Germinal center (tissue), 1 donor: ENCODE measurements at regions not wholly inside any gene's neighbourhood (a gene's known extent, or its start where the extent isn't known, plus 50 kb on each side); places are given as distances from the start of the nearest gene placed in this dataset.
A peak's percentile ranks its signal among the peaks of the same experiment; 100 is the strongest.
"Not testable (repeated sequence)": the region's sequence is repeated elsewhere in the genome, so short reads cannot be mapped to it uniquely, and the experiment has no call there.

Source experiments
- DNase-seq: peaks from one replicate; pipeline ENCODE4 v3.0.0; 2012; ENCODE audit warnings: mixed read lengths, low spot score

DNA sequence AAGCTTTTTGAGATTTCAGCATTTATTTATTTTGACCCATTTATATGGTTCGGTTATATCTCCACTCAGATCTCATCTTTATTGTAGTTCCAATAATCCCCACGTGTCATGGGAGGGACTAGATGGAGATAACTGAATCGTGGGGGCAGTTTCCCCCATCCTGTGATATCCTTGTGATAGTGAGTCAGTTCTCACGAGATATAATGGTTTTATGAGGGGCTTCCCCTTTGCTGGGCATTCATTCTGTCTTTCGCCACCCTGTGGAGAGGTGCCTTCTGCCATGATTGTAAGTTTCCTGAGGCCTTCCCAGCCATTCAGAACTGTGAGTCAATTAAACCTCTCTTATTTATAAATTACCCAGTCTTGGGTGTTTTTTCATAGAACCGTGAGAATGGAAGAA, 96.5 kb upstream of the PCSK1 start:
- no peak for DNase-seq

DNA sequence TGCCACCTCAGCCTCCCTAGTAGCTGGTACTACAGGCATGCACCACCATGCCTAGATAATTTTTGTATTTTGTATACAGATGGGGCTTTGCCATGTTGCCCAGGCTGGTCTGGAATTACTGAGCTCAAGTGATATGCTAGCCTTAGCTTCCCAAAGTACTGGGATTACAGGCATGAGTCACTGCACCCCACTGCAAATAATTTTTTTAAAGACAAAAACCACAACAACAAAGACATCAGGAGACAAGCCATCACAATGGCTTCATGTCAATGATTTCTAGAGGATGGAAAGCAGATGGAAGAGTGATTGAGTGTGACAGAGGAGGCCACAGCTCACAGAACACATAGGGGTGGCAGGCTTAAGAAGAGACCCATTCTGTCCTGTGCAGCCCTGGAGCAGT, 97.9 kb upstream of the PCSK1 start:
- DNase-seq = no peak

DNA sequence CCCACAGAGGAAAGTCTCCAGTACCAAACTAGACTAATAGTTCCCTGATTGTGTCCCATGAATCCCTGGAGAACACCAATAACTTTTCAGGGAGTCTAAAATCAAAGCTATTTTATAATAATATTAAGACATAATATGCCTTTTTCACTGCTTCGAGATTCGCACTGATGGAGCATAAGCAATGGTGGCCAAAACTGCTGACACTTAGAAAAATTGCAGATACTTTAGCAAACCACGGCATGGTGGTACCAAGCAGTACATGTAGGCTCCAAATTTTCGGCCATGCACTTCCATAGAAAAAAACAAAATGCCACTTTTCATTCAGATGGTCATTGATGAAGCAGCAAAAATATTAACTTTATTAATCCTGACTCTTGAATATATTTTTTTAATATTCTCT, 100.3 kb upstream of the PCSK1 start:
- DNase-seq = no peak

DNA sequence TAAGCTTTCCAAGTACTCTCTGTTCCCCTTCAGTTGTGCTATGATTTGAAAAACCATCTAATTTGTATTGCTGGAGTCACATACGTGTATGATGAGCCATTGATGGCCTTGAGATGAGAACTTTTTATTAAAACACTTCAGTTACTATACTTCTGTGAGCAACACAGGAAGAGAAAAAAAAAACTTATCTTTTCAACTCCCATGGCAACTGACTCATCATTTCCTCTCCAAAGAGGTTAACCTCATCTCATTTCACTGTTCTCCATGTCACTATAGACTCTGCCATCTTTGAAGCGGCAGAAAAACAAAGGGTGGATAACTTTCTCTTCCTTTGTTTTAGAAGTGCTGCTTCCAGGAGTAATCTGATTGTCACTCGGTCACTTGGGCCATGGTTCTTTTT, 104.3 kb upstream of the PCSK1 start:
- DNase-seq = no peak

DNA sequence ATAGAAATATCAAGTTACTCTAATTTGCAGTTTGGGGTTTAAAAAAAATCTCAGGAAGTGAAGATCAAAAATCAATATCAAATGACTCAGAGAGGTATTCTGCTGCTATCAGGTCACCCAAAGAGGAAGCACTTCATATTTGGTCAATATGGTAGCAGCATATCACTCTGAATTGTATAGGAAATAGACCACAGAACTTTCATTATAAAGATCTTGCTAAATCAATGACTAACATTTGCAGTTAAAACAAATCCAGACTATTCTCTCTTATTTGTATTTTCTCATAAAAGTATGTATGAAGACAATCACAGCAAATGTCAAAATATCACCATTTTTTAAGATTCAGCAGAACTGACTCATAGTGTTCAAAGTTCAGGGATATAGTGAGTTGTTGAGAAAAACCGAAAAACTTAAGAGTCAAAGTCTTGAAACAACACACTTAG, 105.8 kb upstream of the PCSK1 start:
- DNase-seq = no peak

DNA sequence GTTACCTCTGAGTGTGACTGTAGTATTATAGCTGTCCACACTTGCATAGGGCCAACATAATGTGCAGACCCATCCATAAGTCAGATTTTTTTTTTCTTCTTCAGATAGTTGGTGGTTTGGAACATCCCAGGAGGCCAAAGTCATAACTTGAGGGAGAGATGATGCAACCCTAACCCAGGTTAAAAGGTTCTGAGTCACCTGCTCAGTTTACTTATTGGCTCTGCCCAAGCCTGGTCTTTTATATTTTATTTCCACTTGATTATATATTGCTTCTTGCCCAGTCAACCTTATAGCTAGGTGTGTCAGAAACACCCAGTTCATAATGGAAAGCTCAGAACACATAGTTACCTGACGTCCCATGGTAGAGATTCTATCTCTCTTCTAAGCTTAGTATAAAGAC, 113.1 kb upstream of the PCSK1 start:
- DNase-seq = no peak

DNA sequence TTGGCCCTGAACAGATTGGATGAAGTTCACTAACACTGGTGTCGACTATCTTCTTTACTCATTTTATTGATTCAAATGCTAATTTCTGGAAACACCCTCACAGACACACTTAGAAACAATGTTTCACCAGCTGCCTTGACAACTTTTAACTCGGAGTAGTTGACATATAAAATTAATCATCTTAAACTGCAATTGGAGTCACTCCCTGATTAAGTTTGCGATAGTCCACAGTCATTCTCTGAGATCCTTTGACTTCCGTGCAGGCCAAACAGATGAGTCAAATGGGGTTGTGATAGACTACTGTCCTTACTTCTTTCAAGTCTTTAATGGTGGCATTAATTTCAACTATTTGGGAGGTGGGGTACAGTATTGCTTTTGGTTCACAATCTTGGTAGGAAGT, 114.4 kb upstream of the PCSK1 start:
- no peak for DNase-seq

DNA sequence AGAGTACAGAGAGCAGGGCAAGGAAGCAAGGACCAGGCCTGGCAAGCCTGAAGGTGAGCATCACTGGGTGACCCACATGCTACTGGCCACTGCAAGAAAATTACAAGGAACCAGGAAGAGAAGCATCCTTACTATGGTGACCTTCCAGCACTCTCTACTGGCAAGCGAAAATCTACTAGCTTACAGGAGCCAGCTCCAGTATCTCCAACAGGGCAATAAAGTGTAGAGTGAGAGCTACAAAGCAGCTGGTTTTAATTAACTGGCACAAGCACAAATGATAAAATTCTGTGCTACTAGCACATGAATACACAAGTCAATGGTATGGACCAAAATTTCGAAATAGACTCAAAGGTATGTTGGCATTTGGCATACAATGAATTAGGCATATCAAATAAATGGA, 113.3 kb upstream of the CAST start:
- no peak for DNase-seq

DNA sequence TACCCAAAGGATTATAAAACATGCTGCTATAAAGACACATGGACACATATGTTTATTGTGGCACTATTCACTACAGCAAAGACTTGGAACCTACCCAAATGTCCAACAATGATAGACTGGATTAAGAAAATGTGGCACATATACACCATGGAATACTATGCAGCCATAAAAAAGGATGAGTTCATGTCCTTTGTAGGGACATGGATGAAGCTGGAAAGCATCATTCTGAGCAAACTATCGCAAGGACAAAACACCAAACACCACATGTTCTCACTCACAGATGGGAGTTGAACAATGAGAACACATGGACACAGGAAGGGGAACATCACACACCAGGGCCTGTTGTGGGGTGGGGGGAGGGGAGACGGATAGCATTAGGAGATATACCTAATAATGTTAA, 101.3 kb upstream of the CAST start:
- DNase-seq = not testable (repeated sequence)

DNA sequence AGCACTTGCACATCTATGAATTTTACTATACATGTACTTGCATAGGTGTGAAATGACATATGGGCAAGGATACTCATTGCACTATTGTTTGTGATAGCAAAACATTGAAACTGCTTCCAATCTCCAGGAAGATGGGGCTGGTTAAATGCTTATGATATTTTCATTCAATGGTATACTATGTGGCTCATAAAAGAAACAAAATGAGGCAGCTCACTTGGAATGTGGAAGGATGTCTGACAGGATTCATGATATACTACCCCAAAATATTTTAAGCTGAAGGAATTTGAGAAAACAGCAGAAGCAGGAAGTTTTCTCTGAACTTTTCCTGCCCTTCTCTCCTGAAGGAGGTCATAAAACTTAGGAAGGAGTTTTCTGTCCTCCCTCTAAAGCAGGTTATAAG, 99.6 kb upstream of the CAST start:
- DNase-seq = no peak

DNA sequence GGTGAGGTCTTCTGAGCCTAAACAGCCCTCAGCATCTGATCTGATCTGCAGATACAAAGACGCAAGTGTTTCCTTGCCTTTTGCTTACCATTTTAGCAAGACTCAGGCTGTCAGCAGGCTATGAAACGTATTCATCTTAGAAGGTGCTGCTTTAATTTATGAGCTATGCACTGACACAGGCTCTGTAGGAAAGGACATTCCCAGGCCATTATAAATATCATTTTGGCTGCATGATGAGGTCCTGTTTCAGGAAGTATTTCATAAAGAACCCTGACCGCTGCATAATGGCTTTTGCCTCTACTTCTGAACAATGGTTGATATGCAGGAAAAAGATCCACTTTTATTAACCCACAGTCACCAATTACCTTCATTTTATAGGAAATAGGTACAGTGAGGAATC, 98.4 kb upstream of the CAST start:
- DNase-seq = no peak

DNA sequence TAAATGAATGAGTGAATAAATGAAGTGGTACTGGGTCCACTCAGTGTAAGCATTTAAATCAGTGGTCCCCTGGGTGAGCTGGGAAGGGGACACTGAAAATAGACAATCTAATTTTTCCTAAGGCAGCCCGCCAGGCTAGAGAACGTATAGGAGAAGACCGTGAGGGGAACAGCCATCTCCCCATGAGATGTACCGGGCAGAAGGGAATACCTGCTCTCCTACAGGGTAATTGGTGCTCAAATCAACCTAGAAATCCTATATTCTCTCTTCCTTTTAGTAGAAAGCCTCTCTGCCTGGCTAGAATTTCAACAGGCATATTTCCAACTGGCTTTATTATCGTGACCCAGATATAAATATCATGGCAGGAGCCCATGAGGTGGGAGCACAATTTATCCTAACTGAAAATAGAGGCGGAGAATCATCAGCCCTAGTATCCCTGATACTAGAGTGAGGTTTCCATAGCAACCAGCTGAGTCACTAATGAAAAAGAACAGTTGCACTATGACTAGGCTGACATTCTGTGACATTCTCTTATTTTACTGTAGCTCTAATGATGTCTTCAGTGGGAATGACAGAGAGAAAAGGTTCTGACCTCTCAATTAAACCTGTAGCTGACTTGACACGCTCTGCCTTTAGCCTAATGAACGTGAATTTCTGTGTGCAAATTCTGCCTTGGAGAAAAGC, 96.5 kb upstream of the CAST start:
- no peak for DNase-seq

DNA sequence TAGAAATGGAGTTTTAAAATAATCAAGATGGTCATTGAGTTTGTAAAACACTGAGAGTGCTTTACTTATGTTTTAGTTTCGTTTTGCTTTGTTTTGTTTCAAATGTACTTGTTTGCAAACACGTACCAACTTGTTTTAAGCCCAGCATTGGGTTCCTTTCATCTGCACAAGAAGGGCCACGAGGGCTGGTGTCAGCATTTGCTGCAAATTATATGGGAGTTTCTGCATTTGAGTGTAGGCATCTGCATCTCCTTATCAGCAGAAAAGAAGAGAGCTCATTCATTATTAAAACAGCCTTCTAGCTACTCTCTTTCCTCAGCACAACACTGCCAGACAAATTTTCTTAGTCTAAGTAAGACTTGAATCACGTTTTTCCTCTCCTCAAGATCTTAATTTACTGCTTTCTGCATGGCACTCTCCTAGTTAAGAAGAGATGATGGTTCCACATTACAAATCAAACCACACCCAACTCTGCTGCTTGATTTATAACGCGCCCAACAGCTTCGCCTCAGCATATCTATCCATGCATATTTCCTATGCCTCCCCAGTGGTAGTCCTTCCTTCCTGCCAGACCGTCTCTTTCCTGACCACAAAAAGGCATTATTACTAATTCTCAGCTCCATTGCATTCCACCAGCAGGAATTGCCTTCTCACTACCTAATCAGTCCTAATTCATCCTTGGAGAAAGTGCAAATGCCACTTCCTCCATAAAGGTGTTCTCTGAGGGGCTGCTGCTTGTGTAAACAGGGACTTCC, 95.2 kb upstream of the CAST start:
- no peak for DNase-seq

DNA sequence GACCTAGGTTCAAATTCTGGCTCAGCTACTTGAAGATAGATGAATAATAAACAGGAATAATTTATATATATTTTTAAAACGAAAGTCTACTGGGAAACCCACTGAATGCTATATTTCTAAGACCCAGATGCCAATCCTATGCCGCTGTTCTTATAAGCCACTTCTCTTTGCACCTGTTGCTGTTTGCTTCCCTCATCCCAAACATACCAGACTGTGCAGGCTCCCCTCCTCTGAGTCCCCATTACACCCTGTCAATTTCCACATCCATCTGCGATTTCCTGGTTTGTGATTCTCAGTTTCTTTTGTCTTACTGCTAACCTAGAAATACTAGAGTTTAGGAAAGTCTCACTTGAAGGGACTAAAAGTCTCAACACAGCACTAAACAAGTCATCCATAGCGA, 92.8 kb upstream of the CAST start:
- DNase-seq = no peak

DNA sequence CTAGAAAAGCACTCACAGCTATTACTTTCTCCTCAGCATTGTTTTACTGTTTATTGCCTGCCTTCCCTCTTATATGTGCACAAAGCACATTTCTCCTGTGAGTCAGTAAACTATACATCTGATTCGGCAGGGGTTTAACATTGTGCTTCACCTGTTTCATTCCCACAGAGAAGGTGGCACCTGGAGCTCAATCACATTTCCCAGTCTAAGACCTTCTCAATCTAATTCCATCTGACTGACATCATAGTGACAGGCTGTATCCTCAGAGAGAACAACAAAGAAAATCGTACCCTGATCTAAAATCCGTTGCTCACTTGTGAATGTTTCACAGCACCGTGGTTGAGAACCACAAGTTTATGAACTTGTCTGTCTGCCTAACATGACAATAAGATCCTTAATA, 92.4 kb upstream of the CAST start:
- DNase-seq = no peak

DNA sequence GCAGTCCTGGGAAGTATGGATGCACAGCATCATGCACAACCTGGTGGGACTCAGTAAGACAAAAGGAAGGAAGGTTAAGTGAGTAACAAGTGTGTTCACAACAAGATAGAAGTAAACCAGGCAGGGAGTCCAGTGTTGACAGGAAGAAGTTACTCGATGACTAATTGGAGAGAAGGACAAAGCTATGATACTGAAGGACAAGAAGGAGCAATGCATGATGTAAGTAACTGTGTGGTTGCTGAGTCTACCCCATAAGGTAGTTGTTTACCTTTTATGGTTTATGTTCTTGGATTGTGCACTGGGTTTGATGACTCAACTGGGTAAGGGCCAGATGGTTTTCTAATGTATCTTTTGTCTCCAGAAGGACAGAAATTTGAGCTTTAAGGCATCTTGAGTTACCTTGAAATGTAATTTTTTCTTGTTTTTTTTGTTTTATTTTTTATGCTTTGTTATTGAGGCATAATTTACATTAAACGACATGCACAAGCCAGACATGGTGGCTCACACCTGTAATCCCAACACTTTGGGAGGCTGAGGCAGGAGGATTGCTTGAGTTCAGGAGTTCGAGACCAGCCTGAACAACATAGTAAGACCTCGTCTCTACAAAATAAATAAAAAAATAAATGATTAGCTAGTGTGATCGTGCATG, 89.2 kb upstream of the CAST start:
- no peak for DNase-seq

DNA sequence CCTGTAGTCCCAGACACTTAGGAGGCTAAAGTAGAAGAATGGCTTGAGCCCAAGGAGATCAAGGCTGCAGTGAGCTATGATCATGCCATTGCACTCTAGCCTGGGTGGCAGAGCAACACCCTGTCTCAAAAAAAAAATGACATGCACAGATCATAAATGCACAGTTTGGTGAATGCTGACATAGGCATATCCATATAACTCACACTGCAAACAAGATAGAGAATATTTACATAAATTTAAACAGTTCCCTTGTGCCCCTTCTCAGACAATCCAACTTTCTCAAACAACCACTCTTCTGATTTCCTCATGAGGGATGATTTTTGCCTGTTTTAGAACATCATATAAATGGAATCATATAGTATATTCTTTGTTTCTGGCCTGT, 88.7 kb upstream of the CAST start:
- no peak for DNase-seq

DNA sequence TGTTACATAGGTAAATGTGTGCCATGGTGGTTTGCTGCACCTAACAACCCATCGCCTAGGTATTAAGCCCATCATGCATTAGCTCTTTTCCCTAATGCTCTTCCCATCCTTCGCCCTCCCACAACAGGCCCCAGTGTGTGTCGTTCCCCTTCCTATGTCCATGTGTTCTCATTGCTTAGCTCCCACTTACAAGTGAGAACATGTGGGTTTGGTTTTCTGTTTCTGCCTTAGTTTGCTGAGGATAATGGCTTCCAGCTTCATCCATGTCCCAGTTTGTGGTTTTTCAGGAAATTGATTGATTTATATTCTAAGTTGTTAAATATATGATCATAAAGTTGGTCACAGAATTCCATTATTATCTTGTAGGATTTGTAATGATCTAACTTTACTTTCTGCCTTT, 85.3 kb upstream of the CAST start:
- no peak for DNase-seq

DNA sequence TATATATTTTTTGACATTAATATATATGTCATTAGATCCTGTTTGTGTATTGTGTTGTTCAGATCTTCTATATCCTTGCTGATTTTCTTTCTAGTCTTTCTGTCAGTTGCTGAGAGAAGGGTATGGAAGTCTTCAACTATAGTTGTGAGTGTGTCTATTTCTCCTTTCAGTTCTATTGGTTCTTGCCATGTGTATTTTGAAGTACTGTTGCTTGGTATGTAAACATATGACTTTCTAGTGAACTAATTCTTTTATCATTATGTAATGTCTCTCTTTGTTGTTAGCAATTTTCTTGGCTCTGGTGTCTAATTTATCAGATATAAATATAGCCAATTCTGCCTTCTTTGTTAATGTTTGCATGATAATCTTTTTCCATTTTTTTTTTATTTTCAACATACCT, 84.3 kb upstream of the CAST start:
- no peak for DNase-seq

DNA sequence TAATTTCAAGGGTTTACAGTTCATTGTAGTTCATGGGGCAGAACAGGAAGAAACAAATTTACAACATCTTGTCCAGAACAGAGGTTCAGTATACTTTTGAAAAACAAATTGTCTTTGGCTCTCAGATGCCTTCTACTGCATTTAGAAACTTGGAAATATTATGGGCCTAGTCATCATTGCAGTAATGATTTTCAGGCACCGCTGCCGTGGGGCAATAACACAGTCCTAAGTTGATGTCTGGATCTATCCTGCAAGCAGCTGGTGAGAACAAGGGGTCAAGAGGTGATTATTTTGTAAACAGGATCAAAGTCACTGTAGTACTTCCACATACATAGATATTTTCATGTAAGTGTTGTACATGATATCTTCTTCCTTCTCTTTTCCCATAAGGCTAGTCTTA, 82.5 kb upstream of the CAST start:
- DNase-seq = no peak

DNA sequence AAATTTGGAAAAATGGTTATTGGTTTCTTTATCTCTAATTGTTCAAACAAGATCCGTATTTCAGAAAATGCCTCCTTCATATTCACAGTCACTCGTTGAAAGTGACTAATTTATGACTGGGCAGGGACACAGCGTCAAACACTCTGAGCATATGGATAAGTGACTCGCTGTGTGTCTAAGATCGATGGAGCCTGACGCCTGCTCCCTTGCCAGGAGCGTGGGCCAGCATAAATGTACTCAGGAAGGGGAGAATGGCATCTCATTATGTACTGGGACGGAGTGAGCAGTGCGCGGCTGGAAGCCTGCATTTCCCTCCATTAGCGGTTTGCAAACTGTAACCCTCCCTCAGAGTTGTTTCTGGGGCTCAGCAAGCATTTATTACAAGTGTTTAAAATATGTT, 79.8 kb upstream of the CAST start:
- no peak for DNase-seq

DNA sequence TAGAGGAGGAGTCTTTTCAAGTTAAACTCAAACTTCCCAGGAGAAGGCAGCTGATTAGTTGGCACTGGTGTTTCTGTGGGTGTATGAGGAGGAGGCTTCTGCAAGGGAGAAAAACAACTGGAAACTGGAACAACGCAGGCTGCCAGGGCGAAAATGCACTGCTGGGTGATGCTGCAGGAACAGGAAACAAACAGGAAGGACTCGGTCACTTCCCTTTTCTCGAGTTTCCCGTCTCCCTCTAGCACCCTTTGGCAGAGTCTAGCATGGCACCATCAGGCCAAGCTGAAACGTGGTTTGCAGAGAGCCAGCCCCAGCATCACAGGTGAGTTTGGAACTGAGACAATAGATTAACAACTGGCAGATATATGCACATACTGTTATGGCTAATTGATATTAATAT, 77.5 kb upstream of the CAST start:
- DNase-seq = peak; percentile 11

DNA sequence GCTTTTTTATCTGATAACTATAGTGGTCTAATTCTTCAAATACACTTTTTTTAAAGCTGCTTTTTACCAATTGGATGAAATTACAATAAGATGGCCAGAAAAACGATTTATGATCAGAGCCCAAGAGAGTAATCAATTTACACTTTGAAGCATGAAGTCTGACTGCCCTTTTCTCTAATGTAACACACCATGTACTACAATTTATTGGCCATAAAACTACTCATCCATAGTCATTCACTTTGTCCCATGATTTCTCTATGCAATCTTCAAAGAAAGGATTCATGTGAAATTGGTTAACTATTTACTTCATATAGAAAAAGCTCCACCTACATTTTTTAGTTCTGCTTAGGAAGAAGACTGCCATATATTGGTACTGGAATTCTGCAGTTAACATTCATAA, 73.6 kb upstream of the CAST start:
- DNase-seq = no peak

DNA sequence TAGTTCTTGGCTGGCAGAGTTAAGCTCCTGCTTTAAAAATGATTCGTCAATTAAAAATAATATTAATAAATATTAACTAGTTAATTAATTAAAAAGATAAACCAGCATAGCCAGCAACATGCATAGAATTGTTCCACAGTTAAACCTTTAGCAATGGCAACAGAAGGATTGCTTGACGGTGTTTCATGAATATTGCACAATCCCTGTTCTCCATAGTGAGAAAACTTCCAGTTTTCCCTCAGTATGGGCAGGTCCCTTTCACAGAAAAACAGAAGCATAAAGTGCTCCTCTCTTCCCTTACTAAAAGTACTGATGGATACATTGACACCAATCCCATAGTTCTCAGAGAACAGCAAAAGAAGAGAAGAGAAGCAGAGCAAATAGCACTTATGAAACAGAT, 71.4 kb upstream of the CAST start:
- DNase-seq = no peak
